ENCODE measurements at regions not wholly inside any gene's neighbourhood (a gene's known extent, or its start where the extent isn't known, plus 50 kb on each side); places are given as distances from the start of the nearest gene placed in this dataset.
A peak's percentile ranks its signal among the peaks of the same experiment; 100 is the strongest.

GRCh38 chr16:81185416-81185815, 53.1 kb upstream of the BCO1 start:
- peak; percentile 15 for DNase-seq

GRCh38 chr16:81181013-81181720, 57.3 kb upstream of the BCO1 start:
- peak; percentile 85 for DNase-seq

- DNase-seq, result no peak
Measured at GRCh38 chr16:81180578-81180977, 57.9 kb upstream of the BCO1 start.

- DNase-seq, result no peak
Measured at GRCh38 chr16:81179219-81179618, 59.3 kb upstream of the BCO1 start.

- no peak for DNase-seq
Measured at GRCh38 chr16:81175325-81175891, 63.1 kb upstream of the BCO1 start.

- no peak for DNase-seq
Measured at GRCh38 chr16:81174644-81175324, 63.7 kb upstream of the BCO1 start.

GRCh38 chr16:81172769-81173658, 65.5 kb upstream of the BCO1 start:
- no peak for DNase-seq

GRCh38 chr16:81170824-81171223, 67.7 kb upstream of the BCO1 start:
- no peak for DNase-seq

GRCh38 chr16:81168406-81168805, 70.1 kb upstream of the BCO1 start:
- no peak for DNase-seq

GRCh38 chr16:81167851-81168250, 70.6 kb upstream of the BCO1 start:
- DNase-seq, result no peak

- DNase-seq, result no peak
Measured at GRCh38 chr16:81166417-81167300, 70.5 kb upstream of the GCSH start.

GRCh38 chr16:81165411-81166097, 69.4 kb upstream of the GCSH start:
- DNase-seq, result no peak

GRCh38 chr16:81164958-81165357, 68.8 kb upstream of the GCSH start:
- no peak for DNase-seq

GRCh38 chr16:81164481-81164880, 68.3 kb upstream of the GCSH start:
- no peak for DNase-seq

GRCh38 chr16:81163671-81164070, 67.5 kb upstream of the GCSH start:
- no peak for DNase-seq

- DNase-seq, result peak; percentile 21
Measured at GRCh38 chr16:81158964-81159363, 62.8 kb upstream of the GCSH start.

GRCh38 chr16:81155769-81156168, 59.6 kb upstream of the GCSH start:
- DNase-seq, result no peak

GRCh38 chr16:81151648-81152310, 55.6 kb upstream of the GCSH start:
- DNase-seq, result no peak

GRCh38 chr16:81149614-81150013, 53.4 kb upstream of the GCSH start:
- DNase-seq, result no peak

GRCh38 chr16:81148277-81148676, 52.1 kb upstream of the GCSH start:
- DNase-seq, result no peak

Data from tongue (tissue), 1 donor.